K562 (cell line): ENCODE measurements at regions not wholly inside any gene's neighbourhood (a gene's known extent, or its start where the extent isn't known, plus 50 kb on each side); places are given as distances from the start of the nearest gene placed in this dataset.

Source experiments
- ATAC-seq: fragments of 200-7000 bp; cut with Tn5 transposase; 3 replicates; pipeline ENCODE4 v1.9.1; 2020; ENCODE audit warnings: moderate library complexity
- BruUV-seq: library from RNA; stranded (reverse); fragments of 400-500 nt; replicated peaks from 2 replicates; lab custom pipeline; 2021; lab: Mats Ljungman, UMichigan
- CTCF ChIA-PET: fragments of 300-600 bp; formaldehyde crosslinking; extraction: SDS; loops from one replicate; lab custom pipeline; 2021; ENCODE audit warnings: low intra/inter-chr PET ratio; lab: Yijun Ruan, JAX
- POLR2A ChIA-PET: fragments of 300-600, 350-650 bp; sonication (Branson Sonifier 250); formaldehyde crosslinking; extraction: SDS; loops from one replicate; lab custom pipeline; 2021; ENCODE audit warnings: antibody characterized with exemption, inconsistent platforms; lab: Yijun Ruan, JAX
- DNase-seq, 4 experiments: peaks; one replicate each; pipeline versions ENCODE4 v3.0.0 to v3.0.0-alpha.2; 2011 to 2018; ENCODE audit warnings: low spot score in 3 of 4, mixed read lengths in 3 of 4; ENCODE audit errors: extremely low read depth in 1 of 4
- FAIRE-seq: peaks from 2 replicates; lab custom pipeline; 2011; peaks lifted over from hg19 to GRCh38; lab: Jason Lieb, UNC
- H2AFZ ChIP-seq: 2 replicates; pipeline ENCODE4 v1.6.0; 2011; ENCODE audit warnings: low read depth, low read length, control low read depth, inconsistent platforms
- H3K27ac ChIP-seq: fragments of 200-600 bp; 3 replicates; pipeline ENCODE4 v1.8.0; 2011; ENCODE audit warnings: low read depth, mild to moderate bottlenecking, control low read depth, inconsistent platforms, low read length, moderate library complexity, mixed read lengths; ENCODE audit errors: extremely low read depth
- H3K27me3 ChIP-seq, 2 experiments: fragments of 300-600 bp in 1 of 2; 2 replicates in 1 of 2; 3 replicates in 1 of 2; pipeline versions ENCODE4 v1.6.0 to v1.8.0; 2011; ENCODE audit warnings: inconsistent platforms in 2 of 2, low read length in 2 of 2, mild to moderate bottlenecking in 1 of 2, mixed read lengths in 1 of 2, moderate library complexity in 1 of 2; ENCODE audit not compliant: control insufficient read depth in 2 of 2, insufficient read depth in 2 of 2
- H3K36me3 ChIP-seq: fragments of 300-600 bp; 3 replicates; pipeline ENCODE4 v1.8.0; 2011; ENCODE audit warnings: mild to moderate bottlenecking, low read length, inconsistent platforms; ENCODE audit not compliant: control insufficient read depth, insufficient read depth
- H3K4me1 ChIP-seq, 2 experiments: fragments of 200-600 bp in 1 of 2; replicated peaks in 1 of 2; 2 replicates in 1 of 2; 3 replicates in 1 of 2; pipeline versions ENCODE4 v1.5.1 to v1.8.0; 2011; ENCODE audit warnings: inconsistent platforms in 2 of 2, low read length in 2 of 2, mild to moderate bottlenecking in 1 of 2, mixed read lengths in 1 of 2, moderate library complexity in 1 of 2; ENCODE audit not compliant: control insufficient read depth in 2 of 2, insufficient read depth in 2 of 2
- H3K4me2 ChIP-seq: 2 replicates; pipeline ENCODE4 v1.6.1; 2011; ENCODE audit warnings: low read length, control low read depth, inconsistent platforms, mixed read lengths; ENCODE audit not compliant: insufficient read depth
- H3K4me3 ChIP-seq: fragments of 200-600 bp; sonication (generic), shearing (Covaris generic); 2 replicates; pipeline ENCODE4 v1.5.1; 2016; ENCODE audit warnings: control low read depth, inconsistent platforms
- H3K79me2 ChIP-seq: fragments of 200-600 bp; 3 replicates; pipeline ENCODE4 v1.8.0; 2011; ENCODE audit warnings: low read length, inconsistent platforms; ENCODE audit not compliant: control insufficient read depth, insufficient read depth
- H3K9ac ChIP-seq, 2 experiments: 2 replicates each; pipeline versions ENCODE4 v1.6.0 to v1.6.1; 2011; ENCODE audit warnings: low read depth in 2 of 2, low read length in 2 of 2, control low read depth in 1 of 2, inconsistent platforms in 1 of 2, mild to moderate bottlenecking in 1 of 2, mixed read lengths in 1 of 2; ENCODE audit not compliant: insufficient read depth in 1 of 2
- H3K9me1 ChIP-seq: one replicate; pipeline ENCODE4 v1.6.0; 2011; ENCODE audit warnings: inconsistent platforms, mild to moderate bottlenecking, low read length, moderate library complexity; ENCODE audit not compliant: control insufficient read depth, insufficient read depth
- H3K9me3 ChIP-seq: replicated peaks from 2 replicates; pipeline ENCODE4 v1.5.1; 2011; ENCODE audit warnings: low read depth, low read length, inconsistent platforms; ENCODE audit not compliant: control insufficient read depth, insufficient read depth
- H4K20me1 ChIP-seq: replicated peaks from 2 replicates; pipeline ENCODE4 v1.6.1; 2011; ENCODE audit warnings: low read length, inconsistent platforms, mixed read lengths; ENCODE audit not compliant: control insufficient read depth, insufficient read depth
- RBM15 ChIP-seq: fragments of 200-400 bp; formaldehyde crosslinking; IDR thresholded peaks from 2 replicates; pipeline ENCODE4 v1.6.1; 2018; ENCODE audit warnings: mild to moderate bottlenecking, low read length, moderate library complexity; ENCODE audit not compliant: insufficient read depth
- TBP ChIP-seq: optimal IDR thresholded peaks from 2 replicates; pipeline ENCODE3; 2011; ENCODE audit warnings: low read depth, low read length, improper control_type of control experiment
- THRAP3 ChIP-seq: fragments of 450-650 bp; IDR thresholded peaks from 2 replicates; pipeline ENCODE4 v1.6.1; 2016; ENCODE audit warnings: mild to moderate bottlenecking, inconsistent platforms, borderline replicate concordance
- WGBS: fragments of 100-300 bp; shearing (Covaris generic); methylation state at CpG from one replicate; pipeline ENCODE4 v1.1.6; 2016; ENCODE audit warnings: low coverage, mixed read lengths; ENCODE audit not compliant: insufficient coverage; ENCODE audit errors: missing lambda C conversion rate; 5-methylcytosine and 5-hydroxymethylcytosine counted together
- in situ Hi-C: fragments of 300-500 bp; cut with MboI; formaldehyde crosslinking; loops from 4 replicates; pipeline ENCODE4 v1.15.0; 2018; ENCODE audit warnings: inconsistent platforms, mixed read lengths
- intact Hi-C: fragments of 100-400 bp; cut with micrococcal nuclease; formaldehyde crosslinking; loops from 2 replicates; pipeline ENCODE4 v1.14.2; 2022
- TF ChIP-seq, protein P1 (sequence below): fragments of 250-450 bp; sonication (Bioruptor Pico); IDR thresholded peaks from 2 replicates; pipeline ENCODE4 v1.5.0; 2020; ENCODE audit warnings: mild to moderate bottlenecking
- TF ChIP-seq, protein P2 (sequence below): fragments of 200-400 bp; formaldehyde crosslinking; IDR thresholded peaks from 2 replicates; pipeline ENCODE4 v1.6.1; 2017; ENCODE audit warnings: mild to moderate bottlenecking, low read depth, low read length, moderate library complexity

DNA sequence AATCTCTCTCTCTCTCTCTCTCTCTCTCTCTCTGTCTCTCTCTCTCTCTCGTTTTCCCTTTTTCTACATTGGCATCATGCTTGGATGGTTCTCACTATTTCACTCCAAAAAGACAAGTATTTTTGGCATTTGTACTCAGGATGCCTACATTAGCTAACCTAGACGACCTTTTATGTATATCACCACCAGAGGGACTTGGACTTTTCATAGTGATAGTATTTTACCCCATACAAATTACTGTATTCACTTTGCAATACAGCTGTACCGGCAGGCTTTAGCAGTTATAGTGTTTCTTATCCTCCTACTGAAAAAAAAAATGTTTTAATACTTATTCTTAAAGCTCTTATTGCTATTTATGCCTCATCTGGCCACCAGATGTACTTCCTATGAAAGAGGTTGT, 687.2 kb upstream of the KLHL1 start:
- Histone ChIP-seq H2AFZ (no peak overlapping the region), H3K4me1 (no peaks in the 10 kb centered on the region), H3K36me3 (no peaks in the 10 kb centered on the region), H4K20me1 (no peaks in the 10 kb centered on the region), H3K9me1 (no peaks in the 10 kb centered on the region), H3K4me3 (no peak overlapping the region), H3K27me3 (no peaks in the 10 kb centered on the region), H3K4me2 (no peak overlapping the region), H3K9ac (no peak overlapping the region), H3K79me2 (no peaks in the 10 kb centered on the region), H3K27ac (no peak overlapping the region), H3K9me3 (no peaks in the 10 kb centered on the region)
- CTCF ChIA-PET = interaction anchor here (0.6 kb wide), 1 partner anchor 1088 kb away, joined by 3 read pairs; no protein-coding TSS in a partner anchor
- no peak for FAIRE-seq
- intact Hi-C loops (no loop called here), in situ Hi-C loops (no loop called here)
- 0% methylated on average over 2 of the region's 3 CpGs for WGBS
- DNase-seq = no peak
- no peak for ATAC-seq
- BruUV-seq = no TSS peak
- TF ChIP-seq TBP (no peak), RBM15 (no peak), THRAP3 (no peak)
- TF ChIP-seq, protein P1, sequence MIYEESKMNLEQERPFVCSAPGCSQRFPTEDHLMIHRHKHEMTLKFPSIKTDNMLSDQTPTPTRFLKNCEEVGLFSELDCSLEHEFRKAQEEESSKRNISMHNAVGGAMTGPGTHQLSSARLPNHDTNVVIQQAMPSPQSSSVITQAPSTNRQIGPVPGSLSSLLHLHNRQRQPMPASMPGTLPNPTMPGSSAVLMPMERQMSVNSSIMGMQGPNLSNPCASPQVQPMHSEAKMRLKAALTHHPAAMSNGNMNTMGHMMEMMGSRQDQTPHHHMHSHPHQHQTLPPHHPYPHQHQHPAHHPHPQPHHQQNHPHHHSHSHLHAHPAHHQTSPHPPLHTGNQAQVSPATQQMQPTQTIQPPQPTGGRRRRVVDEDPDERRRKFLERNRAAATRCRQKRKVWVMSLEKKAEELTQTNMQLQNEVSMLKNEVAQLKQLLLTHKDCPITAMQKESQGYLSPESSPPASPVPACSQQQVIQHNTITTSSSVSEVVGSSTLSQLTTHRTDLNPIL (CRISPR knock-in tag) = no peak
- TF ChIP-seq, protein P2, sequence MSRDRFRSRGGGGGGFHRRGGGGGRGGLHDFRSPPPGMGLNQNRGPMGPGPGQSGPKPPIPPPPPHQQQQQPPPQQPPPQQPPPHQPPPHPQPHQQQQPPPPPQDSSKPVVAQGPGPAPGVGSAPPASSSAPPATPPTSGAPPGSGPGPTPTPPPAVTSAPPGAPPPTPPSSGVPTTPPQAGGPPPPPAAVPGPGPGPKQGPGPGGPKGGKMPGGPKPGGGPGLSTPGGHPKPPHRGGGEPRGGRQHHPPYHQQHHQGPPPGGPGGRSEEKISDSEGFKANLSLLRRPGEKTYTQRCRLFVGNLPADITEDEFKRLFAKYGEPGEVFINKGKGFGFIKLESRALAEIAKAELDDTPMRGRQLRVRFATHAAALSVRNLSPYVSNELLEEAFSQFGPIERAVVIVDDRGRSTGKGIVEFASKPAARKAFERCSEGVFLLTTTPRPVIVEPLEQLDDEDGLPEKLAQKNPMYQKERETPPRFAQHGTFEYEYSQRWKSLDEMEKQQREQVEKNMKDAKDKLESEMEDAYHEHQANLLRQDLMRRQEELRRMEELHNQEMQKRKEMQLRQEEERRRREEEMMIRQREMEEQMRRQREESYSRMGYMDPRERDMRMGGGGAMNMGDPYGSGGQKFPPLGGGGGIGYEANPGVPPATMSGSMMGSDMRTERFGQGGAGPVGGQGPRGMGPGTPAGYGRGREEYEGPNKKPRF = no peak
- POLR2A ChIA-PET = no interaction called here
